GM21526 (cell line): ENCODE measurements at regions not wholly inside any gene's neighbourhood (a gene's known extent, or its start where the extent isn't known, plus 50 kb on each side); places are given as distances from the start of the nearest gene placed in this dataset.

Experiments used
- ATAC-seq: cut with Tn5 transposase; IDR thresholded peaks from one replicate; pipeline ENCODE4 v1.9.1; 2021; ENCODE audit warnings: moderate library complexity; ENCODE audit not compliant: unreplicated experiment, low FRiP score

DNA sequence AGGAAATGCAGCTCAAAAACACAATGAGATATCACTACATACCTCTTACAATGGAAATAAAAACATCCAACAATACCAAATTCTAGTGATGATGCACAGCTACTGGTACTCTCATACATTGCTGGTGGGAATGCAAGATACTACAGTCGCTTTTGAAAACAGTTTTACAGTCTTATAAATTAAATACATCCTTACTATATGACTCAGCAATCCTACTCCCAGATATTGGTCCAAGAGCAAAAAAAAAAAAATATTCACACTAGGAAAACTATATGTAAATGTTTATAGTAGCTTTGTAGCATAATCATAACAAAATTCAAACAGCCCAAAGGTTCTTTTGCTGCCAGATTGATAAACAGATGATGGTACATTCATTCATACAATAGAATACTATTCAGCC is 217.4 kb upstream of the FAM83B start:
- ATAC-seq, result no peak

DNA sequence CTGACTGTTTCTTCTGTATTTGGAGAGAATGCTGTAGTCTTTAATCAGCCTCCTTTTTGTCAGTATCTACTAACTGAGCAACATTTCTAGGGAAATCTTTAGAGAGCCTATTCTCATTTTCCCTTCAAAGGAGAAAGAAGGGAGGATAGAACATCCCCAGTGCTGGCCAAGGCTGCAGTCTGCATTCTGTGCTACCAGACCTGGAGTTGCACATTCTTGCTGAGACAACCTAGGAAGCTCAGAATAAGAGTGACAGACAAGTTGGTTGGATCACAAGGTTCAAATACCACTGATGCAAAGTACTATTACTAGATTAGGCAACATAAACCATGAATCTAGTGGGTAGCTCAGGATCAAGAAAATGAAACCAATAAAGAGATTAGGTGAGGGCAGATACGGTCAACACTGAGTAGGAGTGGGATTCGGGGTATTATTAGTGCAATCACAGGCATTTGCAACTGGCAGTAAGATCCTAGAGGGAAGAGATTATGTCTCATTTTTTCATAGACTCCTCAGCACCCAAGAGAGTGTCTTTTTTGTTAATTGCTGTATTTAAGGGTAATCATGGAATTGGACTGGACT is 213.5 kb upstream of the FAM83B start:
- ATAC-seq, result no peak

DNA sequence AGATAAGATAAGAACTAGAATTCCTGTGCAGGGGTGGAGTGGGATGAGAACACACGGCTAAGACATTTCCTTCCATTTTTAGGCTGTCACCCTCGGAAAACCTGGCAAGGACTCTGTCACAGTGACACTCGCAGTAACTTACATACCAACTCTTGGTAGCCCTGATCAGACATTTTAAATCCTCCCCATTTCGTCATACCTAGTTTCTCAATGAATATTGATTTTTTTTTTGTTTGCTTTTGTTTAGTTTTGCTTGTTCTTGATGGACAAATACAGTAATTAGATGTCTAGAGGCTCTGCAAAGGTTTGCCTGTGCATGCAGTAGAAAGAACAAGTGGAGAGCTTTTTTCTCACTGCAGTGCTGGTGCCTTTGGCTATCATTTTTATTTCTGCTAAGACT is 213.0 kb upstream of the FAM83B start:
- no peak for ATAC-seq

DNA sequence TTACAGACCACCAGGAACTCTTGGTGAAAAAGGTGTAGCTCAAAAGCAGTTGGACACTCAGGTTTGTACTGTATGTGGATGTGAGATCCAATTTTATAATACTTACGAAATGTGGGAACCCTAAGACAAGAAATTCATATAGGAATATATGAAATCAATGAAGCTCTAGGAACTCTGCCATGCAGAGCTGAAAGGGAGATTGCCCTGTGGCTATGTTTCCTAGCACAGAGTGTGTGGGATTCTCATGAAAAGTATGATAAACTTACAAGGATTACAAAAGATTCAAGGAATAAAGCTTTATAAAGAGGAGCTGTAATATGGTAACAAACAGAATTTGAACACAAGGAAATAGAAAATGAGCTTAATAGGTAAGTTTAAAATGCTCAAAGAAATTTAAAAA is 205.7 kb upstream of the FAM83B start:
- ATAC-seq, result no peak

DNA sequence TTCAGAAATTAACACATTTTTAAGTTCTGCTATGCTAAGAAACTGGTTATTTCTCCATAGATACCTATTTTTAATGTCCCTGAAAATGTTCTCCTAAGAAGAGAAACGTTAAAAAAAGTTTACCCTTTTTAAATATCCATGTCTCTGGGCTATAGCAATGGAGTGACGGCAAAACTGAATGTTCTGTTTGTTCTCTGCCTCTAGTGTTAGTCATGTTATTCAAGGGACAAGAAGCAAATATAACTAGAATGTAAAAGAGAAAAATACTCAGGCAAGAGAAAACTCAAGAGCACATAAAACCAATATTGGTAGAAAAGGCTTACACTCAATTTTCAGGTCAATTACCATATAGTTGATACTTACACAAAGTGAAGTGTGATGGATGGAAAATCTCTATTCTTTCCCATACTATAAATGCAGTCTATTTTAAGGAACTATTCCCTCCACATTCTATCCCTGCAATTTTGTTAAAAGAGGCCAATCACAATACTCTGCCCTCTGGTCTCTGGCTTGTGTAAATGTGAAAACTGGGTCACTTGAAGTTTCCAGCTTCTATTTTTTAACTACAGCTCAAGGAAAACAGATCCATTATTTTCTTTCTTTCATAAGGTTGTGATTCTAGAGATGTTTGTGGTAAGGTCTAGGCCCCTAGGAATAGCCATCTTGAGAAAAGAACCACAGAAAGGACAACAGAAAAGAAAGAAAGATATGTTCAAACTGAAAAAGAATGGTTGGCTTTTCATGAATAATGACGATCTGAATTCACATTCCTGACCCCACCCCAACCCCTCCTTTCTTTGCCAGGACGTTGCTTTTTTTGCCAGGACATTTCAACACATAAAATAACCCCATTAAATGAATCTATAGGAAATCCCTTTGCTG is 200.3 kb upstream of the FAM83B start:
- ATAC-seq, result no peak

DNA sequence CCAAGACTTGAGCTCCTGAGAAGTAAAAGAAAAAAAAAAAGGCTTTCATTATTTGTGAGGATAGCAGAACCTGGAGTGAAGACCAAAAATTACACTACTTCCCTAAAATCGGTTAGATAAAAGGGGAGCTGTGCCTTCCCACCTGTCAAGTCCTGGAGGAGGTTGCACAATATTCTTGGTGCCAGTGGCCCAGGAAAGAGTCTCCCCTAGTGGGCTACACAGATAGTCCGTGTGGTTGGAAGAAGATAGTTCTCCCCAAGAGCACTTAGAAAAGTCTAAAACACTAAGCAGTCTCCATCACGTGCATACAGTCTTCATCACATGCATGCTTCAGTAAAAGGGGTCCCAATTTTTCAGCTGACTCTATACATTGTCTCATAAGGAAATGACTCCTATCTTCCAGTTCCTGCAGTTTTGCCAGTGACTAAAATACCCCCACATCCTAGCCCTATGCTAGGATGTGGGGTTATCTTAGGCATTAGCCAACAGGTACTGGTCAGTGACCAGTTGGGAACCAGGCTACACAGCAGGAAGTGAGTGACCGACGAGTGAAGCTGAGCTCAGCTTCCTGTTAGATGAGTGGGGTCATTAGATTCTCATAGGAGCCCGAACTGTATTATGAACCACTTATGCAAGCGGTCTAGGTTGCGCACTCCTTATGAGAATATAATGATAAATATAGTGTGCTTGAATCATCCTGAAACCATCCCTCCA is 199.5 kb upstream of the FAM83B start:
- ATAC-seq, result no peak

DNA sequence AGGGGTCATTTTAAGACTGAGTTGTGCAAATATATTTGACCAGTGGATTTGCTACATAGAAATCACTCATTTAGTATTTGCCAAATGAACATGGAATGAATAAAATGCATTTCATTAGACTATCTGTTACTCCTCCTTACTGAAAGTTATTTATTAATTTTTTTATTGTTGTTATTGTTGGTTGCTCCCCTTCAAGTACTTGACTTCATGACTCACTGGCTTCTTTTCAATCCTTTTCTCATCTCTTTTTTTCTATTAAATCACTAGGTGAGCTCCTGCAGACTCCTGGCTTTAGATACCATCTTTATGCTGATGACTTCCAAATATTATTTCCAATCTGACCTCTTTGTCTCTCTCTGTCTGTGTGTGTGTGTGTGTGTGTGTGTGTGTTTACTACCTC is 192.2 kb upstream of the FAM83B start:
- ATAC-seq, result no peak

DNA sequence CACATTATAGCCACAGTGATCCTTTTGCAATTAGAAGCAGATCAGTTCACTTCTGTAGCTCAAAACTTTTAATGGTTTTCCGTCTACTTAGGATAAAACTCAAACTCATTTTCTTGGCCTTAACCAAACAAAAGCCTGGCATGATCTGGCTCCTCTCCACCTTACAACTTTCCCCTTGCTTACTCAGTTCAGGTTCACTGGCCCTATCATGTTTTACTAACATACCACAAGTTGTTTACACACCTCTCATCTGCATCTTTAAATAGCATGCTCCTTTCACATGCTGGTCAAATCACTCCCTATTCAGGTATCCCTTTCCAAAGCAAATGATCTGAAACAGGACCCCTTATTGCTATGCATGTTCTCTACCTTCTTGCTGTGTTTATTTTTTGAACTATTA is 191.4 kb upstream of the FAM83B start:
- ATAC-seq, result no peak

DNA sequence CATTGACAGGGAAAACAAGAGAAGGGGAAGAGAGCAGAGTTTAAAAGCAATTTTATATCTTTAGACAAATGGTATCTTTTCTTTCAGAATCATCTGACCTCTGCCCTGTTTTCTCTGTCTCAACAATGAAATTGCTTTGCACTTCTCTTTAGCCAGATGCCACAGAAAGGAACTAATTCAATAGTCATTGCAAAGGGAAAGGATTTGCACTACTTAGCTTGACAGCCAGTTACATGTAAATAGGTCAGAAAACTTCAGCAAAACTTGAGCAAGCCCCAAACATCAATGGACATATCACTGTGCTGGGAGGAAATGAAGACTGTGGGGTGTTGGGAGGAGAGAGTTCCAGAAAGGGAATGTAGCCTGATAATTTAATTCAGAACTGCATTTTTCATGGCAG is 181.3 kb upstream of the FAM83B start:
- ATAC-seq, result no peak

DNA sequence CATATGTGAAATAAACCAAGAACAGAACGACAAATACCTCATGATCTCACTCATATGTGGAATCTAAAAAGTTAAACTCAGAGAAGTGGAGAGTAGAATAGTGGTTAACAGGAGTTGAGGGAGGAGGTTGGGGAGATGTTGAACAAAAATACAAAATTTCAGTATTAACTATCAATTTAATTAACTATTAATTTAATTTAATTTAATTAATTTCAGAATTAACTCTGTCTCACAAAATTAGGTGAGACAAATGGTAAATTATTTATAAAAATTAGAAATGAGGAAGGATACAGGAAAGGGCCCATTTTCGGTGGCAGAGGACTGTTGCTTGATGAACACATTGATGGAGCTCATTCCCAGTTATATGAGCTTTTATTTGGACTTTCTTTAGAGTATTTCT is 166.0 kb upstream of the FAM83B start:
- no peak for ATAC-seq

DNA sequence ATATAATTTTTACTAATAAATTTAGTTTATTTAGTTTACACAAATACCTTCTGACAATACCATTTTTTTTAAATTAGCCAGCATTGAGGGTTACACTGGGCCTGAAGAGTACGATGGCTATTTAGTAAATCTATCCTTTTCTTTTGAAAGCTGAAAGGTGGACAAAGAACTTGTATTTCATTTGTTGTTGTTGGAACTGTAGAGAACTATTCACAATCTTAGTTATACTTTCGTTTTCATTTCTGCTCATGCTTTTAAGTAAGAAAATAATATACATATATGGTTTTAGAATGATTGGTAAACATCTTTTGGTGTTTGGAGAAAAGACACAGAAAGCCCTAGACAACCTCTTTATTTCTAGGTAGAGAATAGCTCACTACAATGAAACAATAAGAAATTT is 165.3 kb upstream of the FAM83B start:
- ATAC-seq, result no peak

DNA sequence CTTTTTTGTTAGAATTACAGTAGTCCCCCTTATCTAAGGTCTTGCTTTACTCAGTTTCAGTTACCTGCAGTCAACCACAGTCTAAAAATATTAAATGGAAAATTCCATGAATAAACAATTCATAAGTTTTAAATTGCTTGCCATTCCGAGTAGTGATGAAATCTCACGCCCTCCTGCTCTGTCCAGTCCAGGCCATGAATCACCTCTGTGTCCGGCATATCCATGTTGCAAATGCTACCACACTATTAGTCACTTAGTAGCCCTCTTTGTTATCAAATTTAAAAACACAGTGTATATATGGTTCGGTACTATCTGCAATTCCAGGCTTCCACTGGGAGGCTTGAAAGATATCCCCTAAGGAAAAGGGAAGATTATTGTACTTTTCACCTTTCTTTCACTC is 164.6 kb upstream of the FAM83B start:
- no peak for ATAC-seq

DNA sequence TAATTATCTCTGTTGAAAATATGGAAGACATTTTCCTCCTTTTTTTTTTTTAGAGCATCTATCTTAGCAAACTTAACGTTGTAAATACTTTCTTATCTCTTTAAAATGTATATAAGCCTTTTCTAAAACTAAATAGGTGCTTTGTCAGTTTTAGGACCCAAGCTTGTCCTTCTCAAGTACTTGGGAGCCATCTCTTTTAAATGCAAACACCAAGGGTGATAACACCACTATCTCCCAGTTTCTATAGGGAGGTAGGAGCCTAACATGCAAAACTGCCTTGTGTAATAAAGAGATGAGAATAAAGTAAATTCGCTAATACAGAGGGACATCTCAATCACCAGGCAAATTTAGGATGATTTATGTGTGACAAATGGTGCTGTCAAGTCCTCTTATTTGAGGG is 157.0 kb upstream of the FAM83B start:
- ATAC-seq, result no peak

DNA sequence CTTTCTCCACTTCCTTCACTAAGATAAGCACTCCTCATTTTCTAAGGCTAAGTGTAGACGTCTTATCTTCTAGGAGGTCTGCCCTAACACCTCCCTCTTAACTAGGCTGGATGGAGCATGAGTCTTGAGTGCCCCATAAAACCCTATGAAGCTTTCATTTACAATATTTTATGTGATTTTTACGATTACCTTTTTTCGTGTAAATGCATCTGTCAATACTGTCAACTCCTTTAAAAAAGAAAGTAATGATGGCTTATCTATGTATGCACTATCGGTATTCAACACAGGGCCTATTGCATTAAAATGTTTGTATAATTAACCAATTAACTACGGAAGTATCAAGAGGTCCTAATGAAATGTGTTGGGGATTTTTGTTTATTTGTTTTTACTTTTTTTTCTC is 156.0 kb upstream of the FAM83B start:
- no peak for ATAC-seq

DNA sequence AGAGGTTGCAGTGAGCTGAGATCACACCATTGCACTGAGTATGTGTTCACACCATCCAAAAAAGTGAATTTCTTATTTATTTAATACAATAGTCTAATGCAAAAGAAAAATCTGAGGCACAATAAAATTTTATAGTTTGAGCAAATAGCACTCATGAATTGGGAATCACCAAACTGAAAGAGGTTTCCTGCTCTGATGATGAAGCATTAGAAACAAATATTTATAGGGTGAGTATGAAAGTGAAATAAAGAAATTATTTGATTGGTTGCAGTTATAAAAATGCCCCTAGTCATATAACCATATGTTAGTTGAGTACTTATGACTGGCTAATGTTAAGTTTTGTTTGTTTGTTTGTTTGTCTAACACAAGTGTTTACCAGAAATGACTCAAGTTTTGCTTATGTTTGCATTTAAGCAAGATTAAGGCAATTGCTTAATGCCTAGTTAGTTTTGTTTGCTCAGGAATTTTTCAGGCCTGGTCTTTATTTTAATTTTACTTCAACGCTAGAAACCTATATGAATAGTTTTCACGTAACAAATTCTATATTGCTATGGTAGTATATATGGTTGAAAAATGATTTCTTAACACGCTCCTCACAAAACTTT is 151.5 kb upstream of the FAM83B start:
- ATAC-seq, result no peak

DNA sequence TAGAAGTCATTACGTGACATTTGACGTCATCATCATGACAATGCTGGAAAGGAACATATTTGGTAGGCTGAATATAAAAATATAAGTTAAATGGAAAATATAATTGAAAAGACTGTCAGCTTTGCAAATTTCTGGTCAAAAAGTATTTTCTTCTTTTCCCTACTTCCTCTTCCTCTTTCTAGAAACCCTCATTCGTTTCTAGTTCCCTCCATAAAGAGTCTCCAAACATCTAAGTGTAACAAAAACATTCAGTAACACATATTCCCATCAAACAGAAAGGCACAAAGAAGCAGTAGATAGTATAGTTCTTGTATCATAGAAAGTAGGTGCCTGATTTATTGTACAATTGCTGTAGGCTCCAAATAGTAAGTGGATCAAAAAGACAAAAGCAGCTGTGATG is 150.8 kb upstream of the FAM83B start:
- ATAC-seq, result no peak

DNA sequence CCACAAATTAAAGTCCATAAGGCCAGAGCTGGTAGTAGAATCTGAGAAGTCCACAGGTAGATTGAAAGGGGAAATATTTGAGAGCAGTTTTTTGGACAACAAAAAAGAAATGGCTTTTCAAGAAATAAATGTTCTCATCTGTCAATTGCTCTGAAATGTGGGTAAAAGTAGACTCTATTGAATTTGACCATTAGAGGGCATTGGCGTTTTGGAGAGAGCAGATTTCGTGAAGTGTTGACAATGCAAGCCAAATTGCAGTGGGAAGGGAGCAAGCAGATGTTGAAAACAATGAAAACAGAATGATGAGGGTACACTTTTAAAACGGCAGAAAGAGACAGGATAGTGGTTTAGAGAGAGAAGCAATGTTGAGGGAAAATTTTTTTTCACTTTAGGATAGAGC is 149.1 kb upstream of the FAM83B start:
- no peak for ATAC-seq

DNA sequence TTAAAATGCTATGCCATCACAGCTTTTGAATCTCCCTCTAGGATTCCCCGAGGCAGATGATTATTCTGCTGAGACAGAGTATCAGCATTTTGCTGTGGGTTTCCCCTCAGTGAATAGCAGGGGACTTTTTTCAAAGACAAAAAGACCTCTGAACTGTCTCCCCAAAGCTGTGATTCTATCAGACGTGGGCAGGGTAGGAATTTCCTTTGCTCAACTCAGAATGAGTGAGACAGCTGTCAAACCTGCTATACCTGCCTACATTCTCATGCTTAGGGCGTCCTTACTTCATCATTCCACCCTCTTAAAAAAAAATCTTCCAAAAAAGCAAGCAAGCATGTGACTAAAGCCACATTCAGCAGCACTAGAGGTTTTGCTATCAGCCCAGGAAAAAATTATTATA is 147.6 kb upstream of the FAM83B start:
- ATAC-seq, result no peak

DNA sequence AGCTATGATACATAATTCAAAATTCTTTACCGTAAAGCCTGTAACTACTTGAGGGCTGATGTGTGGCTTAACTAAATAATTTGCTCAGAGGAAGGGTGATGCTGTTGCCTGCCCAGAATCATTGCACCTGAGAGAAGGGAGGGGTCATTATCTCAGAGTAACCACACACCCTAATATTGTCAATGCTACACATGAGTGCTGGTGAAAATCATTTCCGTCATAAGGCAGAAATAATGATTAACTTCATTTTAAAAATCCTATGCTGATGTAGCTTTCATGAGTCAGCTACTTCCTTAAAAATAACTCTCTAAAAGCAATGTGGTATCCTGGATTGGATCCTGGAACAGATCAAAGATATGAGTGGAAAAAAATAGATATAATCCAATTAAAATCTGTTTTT is 146.4 kb upstream of the FAM83B start:
- ATAC-seq, result no peak

DNA sequence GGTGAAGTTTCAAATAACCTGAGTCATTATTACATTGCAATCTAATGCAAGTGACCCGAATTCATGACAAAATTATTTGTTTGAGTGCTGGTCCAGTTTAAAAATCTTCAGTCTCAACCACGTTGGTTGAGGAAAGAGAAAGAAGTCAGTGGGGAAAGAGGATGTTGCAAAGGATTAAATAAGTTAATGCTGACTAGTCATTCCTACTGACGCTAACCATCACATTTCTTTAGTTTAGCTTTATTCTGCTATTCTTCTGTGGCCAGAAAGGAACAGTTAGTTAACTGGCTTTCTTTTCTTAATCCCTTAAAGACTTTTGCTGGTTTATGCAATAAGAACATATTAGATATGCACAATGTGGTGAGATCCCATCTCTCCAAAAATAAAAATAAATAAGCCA is 143.8 kb upstream of the FAM83B start:
- no peak for ATAC-seq

DNA sequence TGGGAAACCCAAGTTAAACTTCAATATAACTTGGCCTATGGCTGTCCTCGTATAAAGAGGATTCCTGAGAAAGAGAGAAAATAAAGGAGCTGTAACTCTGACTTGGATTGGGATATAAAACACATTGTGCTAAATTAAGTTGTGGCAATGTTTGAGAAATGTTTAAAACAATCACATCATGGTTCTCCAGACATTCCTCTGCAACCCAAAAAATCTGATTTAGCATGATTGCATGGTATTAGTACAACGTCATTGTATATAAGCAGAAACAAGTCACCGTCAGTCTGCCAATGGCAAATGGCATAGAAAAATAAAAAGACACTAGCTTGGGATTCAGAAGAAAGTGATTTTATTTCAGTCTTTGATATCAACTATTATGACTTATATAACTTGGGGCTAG is 140.2 kb upstream of the FAM83B start:
- no peak for ATAC-seq
